Mucosa of stomach (tissue), 1 donor: ENCODE measurements at regions not wholly inside any gene's neighbourhood (a gene's known extent, or its start where the extent isn't known, plus 50 kb on each side); places are given as distances from the start of the nearest gene placed in this dataset.
"Not testable (repeated sequence)": the region's sequence is repeated elsewhere in the genome, so short reads cannot be mapped to it uniquely, and the experiment has no call there.

Experiments
- H3K27me3 ChIP-seq: one replicate; pipeline ENCODE4 v1.7.0; 2013; ENCODE audit warnings: mild to moderate bottlenecking, low read length; ENCODE audit not compliant: control insufficient read depth, insufficient read depth
- H3K36me3 ChIP-seq: one replicate; pipeline ENCODE4 v1.7.0; 2013; ENCODE audit warnings: low read length; ENCODE audit not compliant: control insufficient read depth, insufficient read depth
- H3K4me1 ChIP-seq: one replicate; pipeline ENCODE4 v1.7.0; 2013; ENCODE audit warnings: mild to moderate bottlenecking, low read length; ENCODE audit not compliant: control insufficient read depth, insufficient read depth
- H3K4me3 ChIP-seq: one replicate; pipeline ENCODE4 v1.7.0; 2013; ENCODE audit warnings: low read length
- H3K9ac ChIP-seq: one replicate; pipeline ENCODE4 v1.7.0; 2013; ENCODE audit warnings: mild to moderate bottlenecking, low read length, moderate library complexity
- H3K9me3 ChIP-seq: one replicate; pipeline ENCODE4 v1.7.0; 2013; ENCODE audit warnings: mild to moderate bottlenecking, low read length, moderate library complexity; ENCODE audit not compliant: control insufficient read depth
- donor health status: Pancreatic carcinoma.

DNA sequence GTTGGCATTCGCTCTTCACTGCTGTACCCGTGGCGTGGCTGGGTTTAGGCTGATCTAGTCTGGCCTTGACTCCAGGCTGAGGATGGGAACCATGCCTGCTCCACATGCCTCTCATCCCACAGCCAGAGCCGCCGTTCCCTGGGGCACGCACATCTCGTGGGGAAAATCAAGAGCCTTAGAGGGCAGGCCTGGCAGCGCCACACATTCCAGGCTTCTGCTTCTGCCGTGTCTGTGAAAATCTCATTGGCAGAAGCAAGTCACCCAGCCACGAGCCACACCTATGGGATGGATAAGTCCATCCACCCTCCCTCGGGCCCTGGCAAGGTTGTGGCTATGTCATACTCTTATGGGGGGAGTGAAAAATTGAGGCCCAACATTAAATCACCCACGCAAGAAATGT is 102.6 kb upstream of the LPCAT1 start:
- not testable (repeated sequence) for H3K36me3 ChIP-seq, H3K27me3 ChIP-seq, H3K9ac ChIP-seq, H3K9me3 ChIP-seq, H3K4me3 ChIP-seq, H3K4me1 ChIP-seq

DNA sequence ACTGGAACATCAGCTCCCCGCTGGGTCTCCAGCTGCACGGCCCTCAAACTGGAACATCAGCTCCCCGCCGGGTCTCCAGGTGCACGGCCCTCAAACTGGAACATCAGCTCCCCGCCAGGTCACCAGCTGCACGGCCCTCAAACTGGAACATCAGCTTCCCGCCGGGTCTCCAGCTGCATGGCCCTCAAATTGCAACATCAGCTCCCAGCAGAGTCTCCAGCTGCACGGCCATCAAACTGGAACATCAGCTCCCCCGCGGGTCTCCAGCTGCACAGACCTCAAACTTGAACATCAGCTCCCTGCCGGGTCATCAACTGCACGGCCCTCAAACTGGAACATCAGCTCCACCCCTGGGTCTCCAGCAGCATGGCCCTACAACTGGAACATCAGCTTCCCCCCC is 95.8 kb upstream of the LPCAT1 start:
- not testable (repeated sequence) for H3K27me3 ChIP-seq, H3K9me3 ChIP-seq, H3K36me3 ChIP-seq, H3K9ac ChIP-seq, H3K4me3 ChIP-seq, H3K4me1 ChIP-seq

DNA sequence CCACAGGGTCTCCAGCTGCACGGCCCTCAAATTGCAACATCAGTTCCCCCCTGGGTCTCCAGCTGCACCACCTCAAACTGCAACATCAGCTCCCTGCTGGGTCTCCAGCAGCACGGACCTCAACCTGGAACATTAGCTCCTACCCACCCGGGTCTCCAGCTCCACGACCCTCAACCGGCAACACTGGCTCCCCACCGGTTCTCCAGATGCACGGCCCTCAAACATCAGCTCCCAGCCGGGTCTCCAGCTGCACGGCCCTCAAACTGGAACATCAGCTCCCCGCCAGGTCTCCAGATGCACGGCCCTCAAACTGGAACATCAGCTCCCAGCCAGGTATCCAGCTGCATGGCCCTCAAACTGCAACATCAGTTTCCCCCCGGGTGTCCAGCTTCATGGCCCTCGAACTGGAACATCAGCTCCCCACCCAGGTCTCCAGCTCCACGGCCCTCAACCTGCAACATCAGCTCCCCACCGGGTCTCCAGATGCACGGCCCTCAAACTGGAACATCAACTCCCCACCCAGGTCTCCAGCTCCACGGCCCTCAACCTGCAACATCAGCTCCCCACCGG is 94.6 kb upstream of the LPCAT1 start:
- H3K4me3 ChIP-seq, H3K36me3 ChIP-seq, H3K4me1 ChIP-seq, H3K9ac ChIP-seq, H3K9me3 ChIP-seq, H3K27me3 ChIP-seq: not testable (repeated sequence)

DNA sequence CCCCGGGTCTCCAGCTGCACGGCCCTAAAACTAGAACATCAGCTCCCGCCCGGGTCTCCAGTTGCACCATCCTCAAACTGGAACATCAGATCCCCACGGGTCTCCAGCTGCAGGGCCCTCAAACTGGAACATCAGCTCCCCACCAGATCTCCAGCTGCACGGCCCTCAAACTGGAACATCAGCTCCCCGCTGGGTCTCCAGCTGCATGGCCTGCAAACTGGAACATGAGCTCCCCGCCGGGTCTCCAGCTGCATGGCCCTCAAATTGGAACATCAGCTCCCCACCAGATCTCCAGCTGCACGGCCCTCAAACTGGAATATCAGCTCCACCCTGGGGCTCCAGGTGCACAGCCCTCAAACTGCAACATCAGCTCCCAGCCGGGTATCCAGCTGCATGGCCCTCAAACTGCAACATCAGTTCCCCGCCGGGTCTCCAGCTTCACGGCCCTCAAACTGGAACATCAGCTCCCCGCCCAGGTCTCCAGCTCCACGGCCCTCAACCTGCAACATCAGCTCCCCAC is 93.5 kb upstream of the LPCAT1 start:
- not testable (repeated sequence) for H3K4me3 ChIP-seq, H3K36me3 ChIP-seq, H3K4me1 ChIP-seq, H3K9me3 ChIP-seq, H3K9ac ChIP-seq, H3K27me3 ChIP-seq

DNA sequence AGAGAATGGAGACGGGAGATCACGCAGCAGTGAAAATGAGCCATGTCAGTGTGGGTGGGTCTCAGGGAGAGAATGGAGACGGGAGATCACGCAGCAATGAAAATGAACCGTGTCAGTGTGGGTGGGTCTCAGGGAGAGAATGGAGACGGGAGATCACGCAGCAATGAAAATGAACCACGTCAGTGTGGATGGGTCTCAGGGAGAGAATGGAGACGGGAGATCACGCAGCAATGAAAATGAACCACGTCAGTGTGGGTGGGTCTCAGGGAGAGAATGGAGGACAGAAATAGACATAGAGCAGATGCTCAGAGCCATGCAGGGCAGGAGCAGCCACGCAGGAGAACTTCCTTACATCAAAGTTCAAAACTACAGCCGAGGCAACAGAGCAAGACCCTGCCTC is 89.8 kb upstream of the LPCAT1 start:
- not testable (repeated sequence) for H3K9me3 ChIP-seq, H3K36me3 ChIP-seq, H3K4me3 ChIP-seq, H3K27me3 ChIP-seq, H3K4me1 ChIP-seq, H3K9ac ChIP-seq

DNA sequence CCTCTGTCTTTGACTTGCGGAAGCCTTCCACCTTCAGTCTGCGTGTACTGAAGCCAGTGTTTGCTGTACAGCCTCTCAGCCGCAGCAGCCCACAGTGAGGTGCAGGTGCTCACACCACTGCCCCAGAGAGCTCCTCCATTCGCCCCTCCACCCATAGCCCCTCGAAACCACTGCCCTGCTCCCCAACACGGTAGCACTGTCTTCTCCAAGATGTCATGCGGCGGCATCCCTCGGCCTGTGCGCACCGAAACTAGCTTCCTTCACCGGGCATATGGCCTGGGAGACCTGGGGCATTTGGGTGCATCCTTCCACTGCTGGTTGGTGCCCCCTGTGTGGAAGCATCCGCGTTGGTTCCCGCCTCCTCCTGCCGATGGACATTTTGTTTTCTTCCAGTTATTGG is 86.8 kb upstream of the LPCAT1 start:
- not testable (repeated sequence) for H3K36me3 ChIP-seq, H3K9ac ChIP-seq, H3K27me3 ChIP-seq, H3K4me3 ChIP-seq, H3K9me3 ChIP-seq, H3K4me1 ChIP-seq

DNA sequence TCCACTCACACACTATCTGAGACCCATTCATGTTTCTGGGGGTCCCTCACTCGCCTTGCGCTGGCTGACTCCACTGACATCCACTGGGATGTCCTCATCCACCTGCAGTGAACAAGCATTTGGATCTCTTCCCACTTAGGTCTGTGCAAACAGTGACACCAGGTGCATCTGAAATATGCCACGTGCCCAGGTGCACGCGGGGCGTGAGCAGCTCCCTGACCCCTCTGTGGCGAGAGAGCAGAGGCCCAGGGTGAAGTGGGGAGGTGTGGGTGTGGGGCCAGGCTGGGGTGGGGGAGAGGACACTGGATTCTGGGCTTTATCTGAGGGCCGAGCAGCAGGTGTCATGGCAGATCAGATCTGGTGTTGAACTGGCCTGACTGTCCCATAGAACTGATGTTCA is 85.4 kb upstream of the LPCAT1 start:
- H3K27me3 ChIP-seq, H3K9ac ChIP-seq, H3K4me3 ChIP-seq, H3K4me1 ChIP-seq, H3K36me3 ChIP-seq, H3K9me3 ChIP-seq: not testable (repeated sequence)

DNA sequence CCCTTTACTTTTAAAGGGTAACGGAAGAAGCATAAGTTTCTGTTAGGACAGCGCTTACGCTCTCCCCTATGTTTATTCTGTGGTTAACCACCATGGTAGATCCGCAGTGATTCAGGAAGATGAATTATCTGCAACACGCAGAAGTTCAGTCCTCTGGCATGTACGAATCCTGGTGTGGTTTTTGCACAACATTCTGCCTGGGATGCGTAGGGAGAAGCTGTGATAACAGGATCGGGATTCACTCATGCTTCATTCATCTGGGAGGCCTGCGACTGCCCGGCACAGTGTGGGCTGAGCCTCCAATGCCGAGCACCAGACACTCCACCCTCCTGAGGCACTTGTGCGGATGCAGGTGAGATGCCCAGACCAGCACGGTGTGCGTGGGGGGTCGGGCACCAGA is 84.6 kb upstream of the LPCAT1 start:
- H3K4me3 ChIP-seq, H3K4me1 ChIP-seq, H3K27me3 ChIP-seq: not testable (repeated sequence)

DNA sequence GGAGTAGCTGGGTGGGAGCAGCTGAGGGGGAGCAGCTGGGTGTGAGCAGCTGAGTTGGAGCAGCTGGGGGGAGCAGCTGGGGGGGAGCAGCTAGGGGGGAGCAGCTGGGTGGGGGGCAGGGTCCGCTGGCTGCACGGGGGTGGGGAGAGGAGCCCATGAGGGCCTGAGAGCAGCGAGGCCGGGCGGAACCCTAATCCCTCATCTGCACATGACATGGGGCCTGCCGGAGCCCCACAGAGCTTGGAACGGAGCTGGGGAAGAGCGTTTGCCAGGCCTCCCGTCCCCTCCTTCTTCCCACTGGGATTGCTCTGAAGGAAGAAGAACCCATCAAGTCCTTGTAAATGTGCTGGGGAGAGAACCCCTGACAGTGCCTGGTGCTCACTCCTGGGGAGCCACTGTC is 83.2 kb upstream of the LPCAT1 start:
- not testable (repeated sequence) for H3K4me1 ChIP-seq, H3K9me3 ChIP-seq, H3K27me3 ChIP-seq, H3K4me3 ChIP-seq, H3K9ac ChIP-seq, H3K36me3 ChIP-seq

More for the DNA sequence above, 84.6 kb upstream of the LPCAT1 start:
- H3K9ac ChIP-seq, H3K9me3 ChIP-seq, H3K36me3 ChIP-seq: not testable (repeated sequence)

DNA sequence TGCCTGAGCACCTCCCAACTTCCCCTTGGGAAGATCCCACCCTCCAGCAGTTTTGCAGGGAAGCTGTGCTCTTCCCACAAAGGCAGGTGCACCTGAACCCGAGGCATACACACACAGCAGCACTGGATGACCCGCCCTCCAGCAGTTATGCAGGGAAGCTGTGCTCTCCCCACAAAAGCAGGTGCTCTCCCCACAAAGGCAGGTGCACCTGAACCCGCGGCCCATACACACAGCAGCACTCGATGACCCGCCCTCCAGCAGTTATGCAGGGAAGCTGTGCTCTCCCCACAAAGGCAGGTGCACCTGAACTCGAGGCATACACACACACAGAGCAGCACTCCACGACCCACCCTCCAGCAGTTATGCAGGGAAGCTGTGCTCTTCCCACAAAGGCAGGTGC is 80.2 kb upstream of the LPCAT1 start:
- H3K9ac ChIP-seq, H3K9me3 ChIP-seq, H3K4me1 ChIP-seq, H3K4me3 ChIP-seq, H3K36me3 ChIP-seq, H3K27me3 ChIP-seq: not testable (repeated sequence)

DNA sequence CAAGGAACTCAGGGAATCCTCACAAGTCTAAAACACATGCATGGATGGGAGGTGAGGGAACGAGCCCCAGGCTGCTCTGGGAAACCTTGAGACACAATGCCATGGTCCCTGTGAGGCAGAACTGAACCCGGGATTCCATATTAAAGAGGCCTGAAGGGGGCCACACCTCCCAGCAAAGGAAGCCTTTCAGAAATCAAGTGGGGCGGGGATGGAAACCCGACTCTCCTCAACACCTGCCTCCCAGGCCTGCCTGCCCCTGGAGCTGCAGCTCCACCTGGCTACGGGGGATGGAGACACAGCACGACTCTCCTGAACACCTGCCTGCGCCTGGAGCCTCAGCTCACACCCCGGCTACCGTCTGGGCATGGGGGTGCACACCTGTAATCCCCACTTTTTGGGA is 77.8 kb upstream of the LPCAT1 start:
- not testable (repeated sequence) for H3K4me1 ChIP-seq, H3K27me3 ChIP-seq, H3K4me3 ChIP-seq, H3K9me3 ChIP-seq, H3K9ac ChIP-seq, H3K36me3 ChIP-seq

DNA sequence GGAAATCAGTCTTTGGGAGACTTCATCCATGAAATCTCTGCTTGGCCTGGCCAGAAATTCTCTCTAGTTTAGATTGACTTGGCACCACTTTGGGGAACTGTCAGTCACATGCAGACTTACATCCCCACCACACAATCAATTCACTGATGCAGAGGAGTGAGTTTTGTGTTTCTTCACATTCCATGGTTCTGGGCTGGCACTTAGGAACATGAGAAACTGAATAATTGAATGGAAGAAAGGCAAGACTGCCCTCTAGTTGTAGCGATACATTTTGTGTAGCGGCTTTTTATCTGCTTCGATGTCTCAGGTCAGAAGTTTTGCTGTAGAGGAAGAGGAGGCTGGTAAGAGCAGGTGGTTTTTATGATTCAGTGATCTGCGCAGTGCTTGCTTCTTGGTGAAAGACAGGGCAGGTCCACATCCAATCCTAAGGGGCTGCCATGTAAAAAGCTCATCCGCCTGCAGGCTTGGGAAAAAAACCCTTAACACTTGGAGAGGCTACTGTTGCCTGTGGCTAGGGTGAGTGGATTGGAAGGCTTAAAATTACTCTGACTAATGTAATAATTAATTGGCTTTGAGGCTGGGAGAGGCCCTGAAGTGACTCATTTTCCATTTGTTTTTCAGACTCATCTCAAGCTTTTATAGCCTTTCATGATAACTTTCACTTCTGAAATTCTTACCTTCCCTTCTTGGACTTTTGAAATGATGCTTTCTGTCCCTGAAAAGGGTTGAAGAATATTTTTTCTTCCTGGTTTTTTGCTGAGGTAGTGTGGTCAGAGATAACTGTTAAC is 75.4 kb upstream of the LPCAT1 start:
- H3K27me3 ChIP-seq, H3K9ac ChIP-seq, H3K36me3 ChIP-seq, H3K4me3 ChIP-seq, H3K9me3 ChIP-seq, H3K4me1 ChIP-seq: not testable (repeated sequence)

DNA sequence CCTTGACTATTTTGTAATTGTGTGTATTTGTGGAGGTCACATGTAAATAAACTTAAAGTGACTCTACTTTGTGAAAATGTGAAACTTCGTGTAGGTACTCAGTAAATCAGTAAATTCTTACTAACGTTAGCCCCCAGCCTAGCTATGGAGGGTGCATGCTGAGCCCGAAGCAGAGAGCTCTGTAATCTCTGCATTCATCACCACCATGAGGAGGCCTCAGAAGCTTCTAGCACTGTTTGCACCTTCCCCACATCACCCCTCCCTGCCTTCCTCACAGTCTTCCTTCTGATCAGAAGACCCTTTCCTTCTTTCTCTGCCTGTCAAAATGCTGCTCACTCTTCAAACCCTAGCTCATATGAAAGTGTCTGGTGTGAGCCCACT is 73.3 kb upstream of the LPCAT1 start:
- not testable (repeated sequence) for H3K4me1 ChIP-seq, H3K4me3 ChIP-seq, H3K9ac ChIP-seq, H3K27me3 ChIP-seq, H3K36me3 ChIP-seq, H3K9me3 ChIP-seq
